Endodermal cell (in vitro differentiated cells): ENCODE measurements at regions not wholly inside any gene's neighbourhood (a gene's known extent, or its start where the extent isn't known, plus 50 kb on each side); places are given as distances from the start of the nearest gene placed in this dataset.

Source experiments
- DNase-seq: peaks from one replicate; pipeline ENCODE4 v3.0.0-alpha.2; 2017
- H3K27ac ChIP-seq: 2 replicates; pipeline ENCODE4 v1.5.1; 2013; ENCODE audit warnings: mild to moderate bottlenecking, low read depth, low read length, moderate library complexity
- H3K27me3 ChIP-seq: 2 replicates; pipeline ENCODE4 v1.6.1; 2013; ENCODE audit warnings: mild to moderate bottlenecking, low read length, moderate library complexity; ENCODE audit not compliant: insufficient read depth, control insufficient read depth, poor library complexity, severe bottlenecking
- H3K36me3 ChIP-seq: 2 replicates; pipeline ENCODE4 v1.7.0; 2013; ENCODE audit warnings: mild to moderate bottlenecking, low read length, moderate library complexity; ENCODE audit not compliant: control insufficient read depth, insufficient read depth
- H3K4me1 ChIP-seq: one replicate; pipeline ENCODE4 v1.7.0; 2013; ENCODE audit warnings: low read length; ENCODE audit not compliant: control insufficient read depth, insufficient read depth
- H3K4me3 ChIP-seq: 2 replicates; pipeline ENCODE4 v1.5.1; 2013; ENCODE audit warnings: mild to moderate bottlenecking, low read length, moderate library complexity
- H3K9ac ChIP-seq: 2 replicates; pipeline ENCODE4 v1.6.1; 2013; ENCODE audit warnings: mild to moderate bottlenecking, low read length, moderate library complexity; ENCODE audit not compliant: poor library complexity, severe bottlenecking; ENCODE audit errors: extremely low read depth
- H3K9me3 ChIP-seq: 2 replicates; pipeline ENCODE4 v1.6.1; 2013; ENCODE audit warnings: mild to moderate bottlenecking, low read length, moderate library complexity; ENCODE audit not compliant: control insufficient read depth
- H3K27ac Mint-ChIP-seq: 2 replicates; pipeline ENCODE4 v1.8.0; 2020; ENCODE audit warnings: mixed read lengths
- H3K27me3 Mint-ChIP-seq: 2 replicates; pipeline ENCODE4 v1.8.0; 2021; ENCODE audit warnings: mild to moderate bottlenecking, mixed read lengths; ENCODE audit not compliant: insufficient read depth
- H3K36me3 Mint-ChIP-seq: 2 replicates; pipeline ENCODE4 v1.8.0; 2020; ENCODE audit warnings: low read depth, mixed read lengths
- H3K4me1 Mint-ChIP-seq: 2 replicates; pipeline ENCODE4 v1.8.0; 2020; ENCODE audit warnings: mixed read lengths
- H3K4me3 Mint-ChIP-seq: 2 replicates; pipeline ENCODE4 v1.8.0; 2020; ENCODE audit warnings: mild to moderate bottlenecking, moderate library complexity, mixed read lengths
- H3K9me3 Mint-ChIP-seq: 2 replicates; pipeline ENCODE4 v1.8.0; 2020; ENCODE audit warnings: mild to moderate bottlenecking, mixed read lengths
- CTCF ChIP-seq: fragments of 200-600 bp; sonication (generic); conservative IDR thresholded peaks from 2 replicates; pipeline ENCODE4 v1.5.0; 2021; ENCODE audit warnings: antibody characterized with exemption, mild to moderate bottlenecking
- WGBS, 2 experiments: methylation state at CpG; one replicate each; pipeline versions ENCODE4 v1.1.5 to v1.1.7; 2013; ENCODE audit warnings: missing lambda C conversion rate in 2 of 2, mixed read lengths in 1 of 2; ENCODE audit not compliant: insufficient coverage in 1 of 2, insufficient read length in 1 of 2; 5-methylcytosine and 5-hydroxymethylcytosine counted together

GRCh38 chr1:95386371-95386770 is 152.4 kb downstream of the RWDD3 start:
- no peaks in the 10 kb centered on the region for H3K36me3 ChIP-seq
- H3K4me3 ChIP-seq: no peak overlapping the region
- peaks cover 2% of the 10 kb centered on the region for H3K4me1 Mint-ChIP-seq
- no peaks in the 10 kb centered on the region for H3K9me3 ChIP-seq
- H3K27ac Mint-ChIP-seq: no peak overlapping the region
- DNase-seq: no peak
- no peaks in the 10 kb centered on the region for H3K27me3 ChIP-seq
- H3K4me3 Mint-ChIP-seq: no peak overlapping the region
- WGBS, 2 experiments: 90% methylated on average over 1 of the region's 1 CpG; no CpG with 5 or more reads in 1 of the 2 experiments
- no peaks in the 10 kb centered on the region for H3K27me3 Mint-ChIP-seq
- H3K36me3 Mint-ChIP-seq: no peaks in the 10 kb centered on the region
- H3K27ac ChIP-seq: no peak overlapping the region
- TF ChIP-seq CTCF: no peak
- no peaks in the 10 kb centered on the region for H3K4me1 ChIP-seq
- H3K9ac ChIP-seq: no peak overlapping the region
- H3K9me3 Mint-ChIP-seq: no peaks in the 10 kb centered on the region

- no peak for TF ChIP-seq CTCF
- Mint-ChIP-seq H3K4me1 (no peaks in the 10 kb centered on the region), H3K9me3 (no peaks in the 10 kb centered on the region), H3K36me3 (no peaks in the 10 kb centered on the region), H3K27me3 (no peaks in the 10 kb centered on the region), H3K27ac (no peak overlapping the region), H3K4me3 (no peak overlapping the region)
- H3K9ac ChIP-seq: no peak overlapping the region
- H3K4me1 ChIP-seq: no peaks in the 10 kb centered on the region
- WGBS, 2 experiments: 88 to 92% methylated on average over 3 to 5 of the region's 5 CpGs
- H3K9me3 ChIP-seq: no peaks in the 10 kb centered on the region
- H3K27me3 ChIP-seq: no peaks in the 10 kb centered on the region
- no peak overlapping the region for H3K4me3 ChIP-seq
- no peak for DNase-seq
- no peak overlapping the region for H3K27ac ChIP-seq
- H3K36me3 ChIP-seq: no peaks in the 10 kb centered on the region
Measured at GRCh38 chr1:95386915-95387314, 152.9 kb downstream of the RWDD3 start.

GRCh38 chr1:95388031-95388430 is 154.0 kb downstream of the RWDD3 start:
- TF ChIP-seq CTCF: no peak

More at GRCh38 chr1:95388031-95388430, 154.0 kb downstream of the RWDD3 start:
- no peaks in the 10 kb centered on the region for H3K36me3 ChIP-seq
- Mint-ChIP-seq H3K36me3 (no peaks in the 10 kb centered on the region), H3K4me3 (no peak overlapping the region), H3K4me1 (no peaks in the 10 kb centered on the region), H3K9me3 (no peaks in the 10 kb centered on the region), H3K27me3 (no peaks in the 10 kb centered on the region), H3K27ac (no peak overlapping the region)
- H3K4me1 ChIP-seq: no peaks in the 10 kb centered on the region
- no peak overlapping the region for H3K27ac ChIP-seq
- no peak overlapping the region for H3K4me3 ChIP-seq
- DNase-seq: no peak
- H3K27me3 ChIP-seq: no peaks in the 10 kb centered on the region
- no peaks in the 10 kb centered on the region for H3K9me3 ChIP-seq
- H3K9ac ChIP-seq: no peak overlapping the region
- WGBS, 2 experiments: 60 to 94% methylated on average over 1 to 3 of the region's 3 CpGs
